Putamen (tissue), 1 donor: ENCODE measurements at regions not wholly inside any gene's neighbourhood (a gene's known extent, or its start where the extent isn't known, plus 50 kb on each side); places are given as distances from the start of the nearest gene placed in this dataset.
A peak's percentile ranks its signal among the peaks of the same experiment; 100 is the strongest.

Source experiments
- DNase-seq: peaks from one replicate; pipeline ENCODE4 v3.0.0-alpha.2; 2016; ENCODE audit warnings: low spot score

DNA sequence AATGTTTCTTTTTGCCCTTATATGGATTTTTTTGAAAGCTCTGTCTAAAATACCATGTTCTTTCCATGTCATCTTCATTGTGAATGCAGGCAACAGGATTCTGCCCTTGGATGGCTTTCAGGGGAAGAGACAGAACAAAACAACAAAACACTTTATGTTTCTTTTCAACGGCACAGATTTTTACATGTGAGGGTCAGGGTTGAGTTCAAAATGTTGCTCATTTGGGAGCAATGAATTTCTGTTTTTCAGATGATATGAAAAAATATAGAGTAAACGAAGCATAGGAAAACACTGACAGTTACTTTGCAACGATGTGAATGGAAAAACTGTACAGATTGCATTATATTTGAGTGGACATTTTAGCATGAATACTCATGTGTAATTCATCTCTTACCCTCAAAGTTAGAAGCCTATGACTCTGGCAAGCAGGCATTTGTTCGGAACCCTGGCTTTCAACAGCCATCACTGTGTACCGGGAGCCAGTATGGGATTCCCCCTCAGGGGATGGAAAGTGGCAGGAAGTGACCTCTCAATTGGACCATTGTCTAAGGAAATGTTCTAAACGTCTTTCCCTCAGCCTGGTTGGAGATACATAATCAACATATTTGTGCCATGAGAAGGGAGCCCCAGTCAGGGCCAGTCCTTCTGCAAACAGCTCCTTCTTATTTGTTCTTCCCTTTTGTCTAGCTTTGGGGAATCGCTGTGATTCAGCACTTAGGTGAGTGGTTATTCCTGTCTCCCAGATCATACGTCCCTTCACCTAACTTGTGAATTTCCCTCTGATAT is 153.9 kb upstream of the MEF2C start:
- DNase-seq = no peak

DNA sequence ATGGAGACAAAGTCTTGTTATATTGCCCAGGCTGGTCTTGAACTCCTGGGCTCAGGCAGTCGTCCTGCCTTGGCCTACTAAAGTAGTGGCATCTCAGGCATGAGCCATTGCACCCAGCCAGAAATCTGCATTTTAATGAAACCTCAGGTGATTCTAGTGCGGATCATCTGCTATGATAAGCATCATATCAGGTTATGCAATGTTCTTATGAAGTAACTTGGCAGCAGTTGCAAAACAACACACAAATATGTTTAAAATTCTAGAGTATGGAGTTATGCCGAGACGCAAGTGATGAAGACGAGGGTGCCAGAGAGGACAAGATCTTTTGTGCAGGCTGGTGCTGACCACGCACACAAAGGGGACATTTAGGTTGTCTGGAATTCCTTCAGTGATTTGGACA is 153.2 kb upstream of the MEF2C start:
- DNase-seq = no peak

DNA sequence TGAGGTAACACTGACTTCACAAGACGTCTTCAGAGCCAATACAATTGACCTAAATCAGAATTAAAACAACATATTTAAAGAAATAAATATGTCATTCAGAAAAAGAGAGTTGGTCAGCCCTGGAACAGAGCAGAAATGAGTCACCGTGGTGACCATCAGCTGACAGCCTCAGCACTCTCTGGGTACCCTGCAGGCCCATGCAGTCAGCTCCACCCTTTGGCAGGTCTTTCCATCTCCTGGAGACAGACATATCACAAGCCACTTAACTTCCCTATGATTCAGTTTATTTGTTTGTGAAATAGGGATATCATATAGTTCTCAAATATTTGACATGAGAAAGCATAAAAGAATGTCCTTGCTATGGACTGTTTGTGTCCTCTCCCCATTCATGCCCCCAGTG is 151.6 kb upstream of the MEF2C start:
- DNase-seq = no peak

DNA sequence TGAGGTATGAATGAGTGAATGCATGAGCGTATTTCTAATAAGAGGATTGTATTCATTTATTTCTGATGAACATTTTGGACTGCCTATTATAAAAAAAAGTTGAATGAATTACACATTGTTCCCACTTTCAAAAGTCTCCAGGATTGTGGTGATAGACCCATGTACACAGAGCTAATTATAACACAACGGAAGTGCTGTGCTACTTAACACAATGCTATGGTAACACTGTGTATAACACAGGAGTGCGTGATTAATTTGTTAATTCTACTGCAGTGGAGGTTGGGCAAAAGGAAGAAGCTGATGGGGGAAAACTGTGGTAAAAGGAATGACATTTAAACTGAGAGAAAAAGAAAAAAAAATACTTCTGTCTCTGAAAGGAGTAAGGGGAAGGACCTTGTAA is 147.8 kb upstream of the MEF2C start:
- DNase-seq = no peak

DNA sequence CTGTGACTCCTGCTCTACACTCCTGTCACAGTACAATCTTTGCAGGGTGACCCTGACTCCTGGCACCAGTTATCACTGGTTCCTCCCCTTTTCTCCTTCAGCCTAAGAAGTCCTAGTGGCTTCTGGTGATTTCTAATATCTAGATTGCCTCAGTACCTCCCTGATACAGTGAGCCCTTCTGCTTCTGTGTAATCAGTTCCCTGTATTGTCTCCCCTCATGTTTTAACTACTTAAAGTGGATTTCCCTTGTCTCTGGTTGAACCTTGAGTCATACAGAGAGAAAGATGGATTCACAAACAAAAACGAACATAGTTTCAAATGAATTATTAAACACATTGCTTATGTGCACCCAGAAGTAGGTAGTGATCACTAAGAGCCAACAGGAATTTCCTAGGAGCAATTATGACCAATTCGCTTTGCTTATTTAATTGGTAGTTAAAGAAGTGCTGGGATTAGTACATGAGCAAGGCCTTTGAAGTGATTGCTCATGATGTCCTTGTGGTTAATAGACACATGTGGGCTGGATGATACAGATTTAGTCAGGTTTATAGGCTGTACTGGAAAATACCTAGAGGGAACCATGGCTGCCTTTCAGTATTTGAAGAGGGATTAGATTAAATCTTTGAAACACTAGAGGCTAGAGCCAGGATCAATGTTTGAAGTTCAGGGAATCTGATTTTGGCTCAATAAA is 145.8 kb upstream of the MEF2C start:
- no peak for DNase-seq

DNA sequence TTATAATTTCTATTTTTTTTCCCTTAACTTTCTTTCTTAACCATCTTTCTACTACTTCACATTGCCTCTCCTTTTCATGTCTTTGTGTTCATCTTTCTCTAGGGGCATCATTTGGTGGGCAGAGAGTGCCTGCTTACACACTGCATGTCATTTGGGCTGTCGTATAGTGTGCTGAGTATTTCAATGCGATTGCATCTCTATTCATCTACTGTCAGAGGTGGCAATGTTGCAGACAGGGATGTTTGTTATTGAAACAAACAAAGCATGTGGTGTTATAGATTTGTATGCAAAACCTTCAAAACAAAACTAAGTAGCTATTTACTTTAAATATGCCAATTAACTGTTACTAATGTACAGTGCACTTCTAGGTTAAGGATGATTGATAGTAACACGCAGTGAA is 141.1 kb upstream of the MEF2C start:
- DNase-seq = no peak

DNA sequence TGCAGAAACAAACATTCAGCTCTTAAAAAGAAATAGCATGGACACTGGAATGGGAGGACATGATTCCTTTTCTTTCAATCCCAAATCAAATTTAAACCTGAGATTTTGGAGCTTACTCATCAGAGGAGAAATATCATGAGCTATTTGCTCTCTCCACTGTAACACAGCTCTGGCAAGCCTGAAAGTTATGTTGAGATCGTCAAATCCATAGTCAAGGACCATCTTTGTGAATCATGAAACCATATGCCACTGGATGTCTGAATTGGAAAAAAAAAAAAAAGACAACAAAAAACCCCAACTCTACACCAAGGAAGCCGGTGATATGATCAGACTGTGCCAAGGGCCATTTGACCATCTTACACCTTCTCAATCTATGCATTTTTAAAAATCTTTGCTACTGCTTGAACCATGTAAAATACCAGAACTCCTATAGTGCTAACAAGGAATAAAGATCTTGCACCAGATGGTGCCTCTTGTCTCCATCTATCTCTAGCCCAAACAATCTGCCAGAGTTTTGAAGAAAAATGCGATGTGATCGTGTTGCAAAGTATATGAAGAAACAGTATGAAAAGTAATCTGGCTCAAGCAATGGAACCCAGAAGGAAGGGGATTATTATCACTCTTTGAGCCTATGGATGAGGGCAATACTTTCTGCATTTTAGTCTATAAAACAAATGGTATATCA is 138.1 kb upstream of the MEF2C start:
- no peak for DNase-seq

DNA sequence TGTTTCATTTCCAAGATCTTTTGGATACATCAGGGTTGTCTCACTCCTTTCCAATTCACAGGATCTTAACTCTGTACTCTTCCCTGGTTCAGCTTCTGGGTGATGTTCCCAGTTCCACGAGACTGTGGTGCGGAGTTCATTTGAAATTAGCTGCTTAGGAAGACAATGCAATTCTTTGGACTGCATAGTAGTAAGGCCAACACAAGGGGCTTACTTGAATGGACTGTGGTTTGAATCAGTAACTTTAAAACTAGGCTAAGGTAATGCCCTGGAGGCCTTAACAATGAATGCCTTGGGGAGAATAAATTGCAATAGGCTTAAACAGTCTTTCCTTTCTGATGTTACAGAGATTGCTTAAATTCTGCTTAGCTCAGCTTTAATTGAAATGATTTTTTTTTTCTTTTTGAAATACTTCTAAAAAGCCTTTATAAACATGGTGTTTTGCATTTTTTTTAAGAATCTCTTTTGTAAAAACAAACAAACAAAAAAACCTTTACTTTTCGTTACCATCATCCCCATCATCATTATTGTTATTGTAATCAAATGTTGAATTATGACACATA is 133.8 kb upstream of the MEF2C start:
- no peak for DNase-seq

DNA sequence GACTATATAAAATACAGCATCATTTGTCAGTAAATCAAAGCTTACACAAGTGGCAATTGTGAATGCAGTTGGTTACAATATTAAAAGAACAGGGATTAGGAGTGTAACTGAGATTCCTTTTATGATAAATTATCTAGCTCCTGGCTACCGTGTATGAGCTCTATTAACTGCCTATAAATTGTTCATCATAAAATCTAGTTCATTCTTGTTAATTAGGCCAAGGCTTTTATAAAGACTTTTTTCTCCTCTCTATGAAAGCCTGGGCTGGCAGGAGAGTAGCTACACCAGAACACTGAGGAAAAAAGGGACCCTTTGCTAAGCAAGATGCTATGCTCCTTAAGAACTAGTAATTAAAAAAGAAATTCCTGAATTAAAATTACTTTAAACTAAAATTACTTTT is 132.4 kb upstream of the MEF2C start:
- peak; percentile 15 for DNase-seq

DNA sequence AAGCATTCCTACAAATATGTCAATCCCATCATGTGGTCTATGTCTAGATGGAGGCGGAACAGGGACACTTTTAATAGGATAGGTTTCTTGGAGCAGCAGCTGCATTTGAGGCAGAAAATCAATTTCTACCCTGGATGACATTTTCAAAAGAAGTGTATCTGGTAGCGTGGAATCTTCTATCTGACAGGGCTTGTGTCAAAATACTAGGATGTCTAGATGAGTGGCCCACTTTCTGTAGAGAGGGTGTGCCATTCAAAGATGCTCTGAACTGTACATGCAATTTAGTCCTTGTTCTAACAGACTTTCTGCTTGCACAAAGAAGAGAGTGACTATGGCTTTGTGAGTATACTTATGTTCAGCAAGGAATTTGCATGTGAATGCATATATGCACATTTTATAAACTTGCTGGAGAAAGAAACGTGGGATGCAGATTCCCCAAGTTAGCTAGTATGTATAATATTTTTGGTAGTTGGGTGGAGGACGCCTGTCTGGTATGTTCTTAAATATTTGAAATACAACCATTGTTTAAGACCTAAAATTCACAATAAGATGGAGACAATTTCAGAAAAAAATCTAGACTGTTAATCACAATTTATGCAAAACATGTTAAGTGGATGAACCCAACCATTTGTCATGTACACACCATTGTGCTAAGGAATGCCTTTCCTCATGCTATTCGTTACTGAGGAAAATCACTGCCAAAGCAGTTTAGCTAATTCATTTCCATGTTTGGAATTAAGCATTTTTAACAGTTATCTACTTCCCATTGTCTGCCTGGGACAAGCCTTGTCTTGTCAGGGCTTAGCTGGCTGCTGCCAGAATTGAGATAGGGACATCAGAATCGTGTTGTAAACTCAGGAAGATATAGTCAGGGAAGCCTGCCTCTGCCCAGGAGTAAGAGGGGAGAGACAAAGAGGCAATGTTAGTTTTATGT is 129.1 kb upstream of the MEF2C start:
- peak; percentile 41 for DNase-seq

DNA sequence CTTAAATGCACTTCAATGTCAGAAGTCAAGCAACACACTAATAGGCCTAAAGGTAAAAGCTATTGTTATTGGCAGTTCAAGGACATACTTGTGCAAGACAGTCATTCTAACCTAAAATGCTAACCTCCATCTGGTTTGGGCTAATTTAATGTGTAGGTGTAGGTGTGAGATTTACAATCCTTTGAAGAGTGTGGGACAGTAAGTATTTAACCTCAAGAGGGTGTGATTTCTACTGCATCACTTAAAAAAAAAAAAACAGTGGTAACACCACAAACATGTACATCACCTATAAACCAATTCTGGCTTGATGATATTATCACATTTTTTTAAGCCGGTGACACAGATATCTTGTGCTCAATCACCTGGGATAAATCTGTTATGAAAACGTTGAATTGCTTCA is 127.5 kb upstream of the MEF2C start:
- no peak for DNase-seq

DNA sequence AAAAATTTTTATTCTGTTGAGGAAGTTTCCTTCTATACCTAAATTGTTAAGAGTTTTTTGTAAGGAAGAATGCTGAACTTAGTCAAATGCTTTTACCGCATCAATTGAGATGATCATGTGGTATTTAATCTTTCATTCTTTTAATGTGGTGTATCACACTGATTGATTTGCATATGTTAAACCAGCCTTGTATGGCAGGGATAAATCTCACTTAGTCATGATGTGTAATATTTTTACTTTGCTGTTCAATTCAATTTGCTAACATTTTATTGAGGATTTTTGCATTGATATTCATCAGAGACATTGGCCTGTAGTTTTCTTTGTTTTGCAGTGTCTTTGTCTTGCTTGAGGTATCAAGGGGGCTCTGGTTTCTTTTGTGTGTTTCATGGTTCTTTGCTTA is 125.3 kb upstream of the MEF2C start:
- DNase-seq = no peak

DNA sequence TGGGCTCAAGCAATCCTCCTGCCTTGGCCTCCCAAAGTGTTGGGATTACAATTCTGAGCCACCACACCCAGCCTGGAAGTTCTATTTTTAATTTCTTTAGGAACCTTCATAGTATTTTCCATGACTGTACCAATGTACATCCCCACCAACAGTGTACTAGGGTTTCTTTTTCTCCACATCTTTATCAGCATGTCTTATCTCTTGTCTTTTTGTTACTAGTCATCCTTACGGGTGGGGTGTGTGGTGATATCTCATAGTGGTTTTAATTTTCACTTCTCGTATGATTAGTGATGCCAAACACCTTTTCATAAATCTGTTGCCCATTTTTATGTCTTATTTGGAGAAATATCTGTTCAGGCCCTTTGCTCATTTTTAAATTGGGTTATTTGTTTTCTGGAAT is 123.0 kb upstream of the MEF2C start:
- no peak for DNase-seq

DNA sequence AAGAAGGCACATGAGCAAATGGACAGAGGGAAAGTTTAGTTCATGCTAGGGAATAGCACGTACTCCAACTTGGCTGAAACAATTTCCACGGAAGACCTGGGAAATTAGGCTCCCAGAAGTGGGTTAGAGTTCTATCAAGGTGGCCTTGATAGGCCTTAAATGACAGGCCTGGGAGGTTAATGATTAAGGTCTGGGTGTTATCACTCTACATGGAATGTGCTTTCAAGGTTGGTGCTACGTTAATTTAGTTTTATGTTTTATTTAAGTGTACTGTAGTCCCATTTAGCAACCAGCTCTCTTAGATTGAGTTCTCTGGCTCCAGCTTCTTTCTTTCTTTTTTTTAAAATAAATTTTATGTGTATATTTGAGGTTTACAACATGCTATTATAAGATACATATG is 121.4 kb upstream of the MEF2C start:
- no peak for DNase-seq

DNA sequence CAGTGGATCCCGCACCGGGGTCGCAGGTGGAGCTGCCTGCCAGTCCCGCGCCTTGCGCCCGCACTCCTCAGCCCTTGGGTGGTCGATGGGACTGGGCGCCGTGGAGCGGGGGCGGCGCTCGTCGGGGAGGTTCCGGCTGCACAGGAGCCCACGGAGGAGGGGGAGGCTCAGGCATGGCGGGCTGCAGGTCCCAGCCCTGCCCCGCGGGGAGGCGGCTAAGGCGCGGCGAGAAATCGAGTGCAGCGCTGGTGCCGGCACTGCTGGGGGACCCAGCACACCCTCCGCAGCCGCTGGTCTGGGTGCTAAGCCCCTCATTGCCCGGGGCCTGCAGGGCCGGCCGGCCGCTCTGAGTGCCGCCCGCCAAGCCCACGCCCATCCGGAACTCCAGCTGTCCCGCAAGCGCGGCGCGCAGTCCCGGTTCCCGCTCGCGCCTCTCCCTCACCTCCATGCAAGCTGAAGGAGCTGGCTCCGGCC is 120.6 kb upstream of the MEF2C start:
- DNase-seq = no peak

DNA sequence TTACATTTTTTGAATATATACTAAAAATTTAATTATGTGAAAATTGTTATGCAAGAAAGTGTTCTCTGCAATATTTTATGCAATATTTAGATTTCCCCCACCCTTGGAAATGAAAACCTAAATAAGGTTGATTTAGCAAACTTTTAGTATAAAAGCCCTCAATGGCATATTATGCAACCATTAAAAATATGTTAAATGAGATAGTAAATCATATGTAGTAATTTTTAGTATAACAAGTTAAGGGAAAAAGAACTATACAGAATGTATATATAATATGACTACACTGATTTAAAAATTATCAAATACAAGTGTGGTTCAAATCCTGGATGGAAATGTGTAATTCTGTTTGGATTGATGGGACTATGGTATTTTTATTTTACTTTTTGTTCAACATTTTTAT is 116.9 kb upstream of the MEF2C start:
- DNase-seq = no peak

DNA sequence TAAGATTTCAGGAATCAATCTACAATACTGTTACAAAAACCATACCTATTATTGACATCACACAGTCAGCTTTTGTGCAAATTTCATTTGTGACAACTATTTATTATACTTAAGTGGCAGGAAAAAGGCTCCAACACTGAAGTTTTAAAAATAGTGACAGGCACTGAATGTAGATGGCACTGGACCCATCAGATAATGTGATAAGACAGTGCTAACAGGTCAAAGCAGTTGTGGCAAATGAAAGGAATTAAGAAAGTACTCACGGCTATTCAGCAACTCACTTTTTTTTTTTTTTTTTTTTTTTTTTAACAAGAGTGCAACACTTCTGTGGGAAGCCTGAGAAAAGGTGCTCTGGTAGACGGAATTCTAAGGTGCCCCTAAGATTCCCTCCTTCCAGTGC is 115.0 kb upstream of the MEF2C start:
- no peak for DNase-seq

DNA sequence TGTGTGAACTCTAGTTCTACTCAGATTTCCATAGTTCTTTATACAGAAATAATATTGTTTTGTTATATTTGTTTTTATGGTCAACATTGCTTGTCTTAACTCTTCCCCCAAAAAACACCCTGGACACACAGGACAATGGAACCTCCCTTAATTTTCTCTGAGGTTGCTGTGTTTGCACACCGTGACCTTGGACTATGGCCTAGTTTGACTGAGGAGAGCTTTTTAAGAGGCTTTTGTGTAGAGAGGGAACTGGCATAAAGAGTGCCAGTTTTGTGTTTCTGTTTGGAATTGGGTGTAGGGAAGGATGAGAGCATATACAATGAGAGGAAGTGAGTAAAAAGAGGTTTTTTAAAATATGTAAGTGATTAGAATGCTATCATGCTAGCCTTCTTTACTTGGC is 101.1 kb upstream of the MEF2C start:
- DNase-seq = no peak

DNA sequence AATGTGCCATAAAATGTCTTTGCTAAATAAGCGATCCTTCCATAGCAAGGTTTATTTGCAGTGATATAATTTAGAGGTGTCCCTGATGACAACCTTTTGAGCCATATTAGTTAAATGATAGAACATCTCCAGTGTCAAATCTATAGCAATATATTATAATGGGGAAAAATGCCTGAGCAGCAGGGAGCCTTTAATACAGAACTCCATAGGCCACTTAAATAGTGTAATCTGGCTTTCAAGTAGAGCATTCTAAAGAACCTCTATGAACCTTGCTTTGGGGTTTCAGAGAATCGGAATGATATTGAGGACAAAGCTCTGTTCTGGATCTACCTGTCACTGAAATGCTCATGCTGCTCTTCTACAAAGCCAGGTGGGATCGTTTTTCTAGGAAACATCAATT is 96.7 kb upstream of the MEF2C start:
- DNase-seq = no peak

DNA sequence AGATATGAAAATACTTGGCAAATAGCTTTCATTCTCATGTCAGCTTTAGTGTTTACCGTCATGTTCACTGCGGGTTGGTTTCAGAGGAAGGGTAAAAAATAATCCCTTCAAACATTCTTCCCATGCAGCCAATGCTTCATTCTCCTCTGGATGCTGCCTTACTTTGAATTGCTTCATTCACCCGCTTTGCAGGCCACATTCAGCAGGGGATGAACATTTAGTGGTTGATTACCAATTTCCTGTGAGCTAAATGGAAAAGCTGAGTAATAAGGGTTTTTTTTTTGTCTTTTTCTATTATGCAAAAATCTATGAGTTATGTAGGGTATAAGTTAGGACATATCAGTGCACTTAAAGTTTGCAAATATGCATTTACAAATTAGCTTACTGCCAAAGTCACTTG is 96.3 kb upstream of the MEF2C start:
- no peak for DNase-seq

DNA sequence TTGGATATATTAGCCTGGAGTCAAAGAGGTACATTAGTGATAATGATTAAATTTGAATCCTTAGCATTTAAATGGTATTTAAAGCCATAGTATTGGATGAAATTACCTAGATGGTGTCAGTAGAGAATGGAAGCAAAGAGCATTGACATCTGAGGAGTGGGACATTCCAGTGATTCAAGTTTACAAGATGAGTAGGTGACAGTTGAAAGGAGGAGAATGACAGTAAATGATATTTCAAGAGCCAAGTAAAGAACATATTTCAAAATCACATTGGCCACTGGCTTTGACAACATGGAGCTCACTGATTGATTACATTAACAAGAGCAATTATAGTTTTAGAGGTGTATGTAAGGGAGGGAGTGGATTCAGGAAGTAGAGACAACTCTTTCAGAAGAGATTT is 93.9 kb upstream of the MEF2C start:
- DNase-seq = no peak
